Stimulated activated CD4-positive, alpha-beta T cell treated with anti-CD3 and anti-CD28 coated beads, Interleukin-2, amount 100 ng/mL, for 4 hours (primary cell): ENCODE measurements at regions not wholly inside any gene's neighbourhood (a gene's known extent, or its start where the extent isn't known, plus 50 kb on each side); places are given as distances from the start of the nearest gene placed in this dataset.
"Not testable (repeated sequence)": the region's sequence is repeated elsewhere in the genome, so short reads cannot be mapped to it uniquely, and the experiment has no call there.

ENCODE experiments used
- DNase-seq: peaks from one replicate; pipeline ENCODE4 v3.0.0-alpha.2; 2020; ENCODE audit warnings: low read depth

- DNase-seq: no peak
Measured at GRCh38 chr2:185645529-185645928, 93.1 kb upstream of the FSIP2 start.

GRCh38 chr2:185658750-185659149 lies 79.9 kb upstream of the FSIP2 start:
- no peak for DNase-seq

GRCh38 chr2:185663811-185664210 lies 74.8 kb upstream of the FSIP2 start:
- no peak for DNase-seq

GRCh38 chr2:185664384-185664783 lies 74.2 kb upstream of the FSIP2 start:
- DNase-seq: no peak

GRCh38 chr2:185665251-185665814 lies 73.3 kb upstream of the FSIP2 start:
- DNase-seq: no peak

GRCh38 chr2:185667452-185667851 lies 71.2 kb upstream of the FSIP2 start:
- DNase-seq: no peak

- no peak for DNase-seq
Measured at GRCh38 chr2:185668710-185669109, 69.9 kb upstream of the FSIP2 start.

GRCh38 chr2:185674232-185674631 lies 64.4 kb upstream of the FSIP2 start:
- DNase-seq: no peak

GRCh38 chr2:185676316-185676715 lies 62.3 kb upstream of the FSIP2 start:
- no peak for DNase-seq

- DNase-seq: not testable (repeated sequence)
Measured at GRCh38 chr2:185687001-185687400, 51.6 kb upstream of the FSIP2 start.

GRCh38 chr2:185687967-185688366 lies 50.6 kb upstream of the FSIP2 start:
- no peak for DNase-seq
